H1 (cell line): ENCODE measurements at regions not wholly inside any gene's neighbourhood (a gene's known extent, or its start where the extent isn't known, plus 50 kb on each side); places are given as distances from the start of the nearest gene placed in this dataset.
"Not testable (repeated sequence)": the region's sequence is repeated elsewhere in the genome, so short reads cannot be mapped to it uniquely, and the experiment has no call there.

Experiments used
- CTCF ChIA-PET: fragments of 300-600 bp; sonication (Branson Sonifier 250); formaldehyde crosslinking; loops from one replicate; lab custom pipeline; 2021; ENCODE audit not compliant: partially characterized antibody; lab: Charles Lee
- POLR2A ChIA-PET: fragments of 300-600 bp; sonication (Branson Sonifier 250); formaldehyde crosslinking; loops from one replicate; lab custom pipeline; 2021; ENCODE audit warnings: inconsistent platforms; ENCODE audit not compliant: partially characterized antibody; lab: Charles Lee
- DNase-seq, 2 experiments: peaks; one replicate each; pipeline versions ENCODE4 v3.0.0 to v3.0.0-alpha.2; 2010 to 2022; ENCODE audit warnings: low spot score in 2 of 2, low read depth in 1 of 2, mixed read lengths in 1 of 2
- FAIRE-seq: peaks from 2 replicates; lab custom pipeline; 2011; peaks lifted over from hg19 to GRCh38; lab: Jason Lieb, UNC
- H2AFZ ChIP-seq: 2 replicates; pipeline ENCODE4 v1.8.1; 2012; ENCODE audit warnings: low read length, inconsistent platforms
- H2AK5ac ChIP-seq: 2 replicates; pipeline ENCODE4 v1.6.1; 2013; ENCODE audit warnings: low read depth, low read length
- H2BK120ac ChIP-seq: replicated peaks from 2 replicates; pipeline ENCODE3; 2013; ENCODE audit warnings: low read depth, low read length, inconsistent platforms
- H2BK12ac ChIP-seq: 2 replicates; pipeline ENCODE4 v1.6.1; 2013; ENCODE audit warnings: low read depth, low read length
- H2BK15ac ChIP-seq: 2 replicates; pipeline ENCODE4 v1.6.1; 2013; ENCODE audit warnings: low read length
- H2BK20ac ChIP-seq: 2 replicates; pipeline ENCODE4 v1.6.1; 2013; ENCODE audit warnings: low read length
- H2BK5ac ChIP-seq: 2 replicates; pipeline ENCODE4 v1.6.1; 2013; ENCODE audit warnings: low read depth, low read length
- H3K14ac ChIP-seq: 2 replicates; pipeline ENCODE4 v1.6.1; 2013; ENCODE audit warnings: inconsistent platforms; ENCODE audit not compliant: insufficient read length
- H3K18ac ChIP-seq: 2 replicates; pipeline ENCODE4 v1.6.1; 2013; ENCODE audit warnings: low read length; ENCODE audit errors: extremely low read depth
- H3K23ac ChIP-seq: 2 replicates; pipeline ENCODE4 v1.6.1; 2013; ENCODE audit warnings: inconsistent platforms; ENCODE audit not compliant: insufficient read length
- H3K23me2 ChIP-seq: 2 replicates; pipeline ENCODE4 v1.6.1; 2013; ENCODE audit warnings: low read depth, low read length
- H3K27ac ChIP-seq: 2 replicates; pipeline ENCODE4 v1.6.1; 2011; ENCODE audit warnings: low read depth, low read length, inconsistent platforms
- H3K27me3 ChIP-seq, 4 experiments: replicated peaks in 1 of 4; 1 replicate in 1 of 4; 2 replicates in 3 of 4; pipeline versions ENCODE4 v1.6.1 to v1.8.1; 2011 to 2013; ENCODE audit warnings: low read length in 3 of 4, mild to moderate bottlenecking in 3 of 4, inconsistent platforms in 2 of 4, mixed read lengths in 2 of 4, moderate library complexity in 1 of 4; ENCODE audit not compliant: control insufficient read depth in 3 of 4, insufficient read depth in 3 of 4; ENCODE audit errors: extremely low read depth in 1 of 4
- H3K36me3 ChIP-seq, 4 experiments: 2 replicates each; pipeline versions ENCODE4 v1.6.1 to v1.8.1; 2011 to 2013; ENCODE audit warnings: mild to moderate bottlenecking in 4 of 4, low read length in 3 of 4, moderate library complexity in 2 of 4, control low read depth in 1 of 4, inconsistent platforms in 1 of 4; ENCODE audit not compliant: insufficient read depth in 4 of 4, control insufficient read depth in 2 of 4
- H3K4ac ChIP-seq: replicated peaks from 2 replicates; pipeline ENCODE3; 2013; ENCODE audit warnings: low read length, low read depth, mixed read lengths, inconsistent platforms; ENCODE audit not compliant: insufficient read length
- H3K4me1 ChIP-seq, 4 experiments: replicated peaks in 1 of 4; 1 replicate in 1 of 4; 2 replicates in 3 of 4; pipeline versions ENCODE4 v1.6.1 to v1.8.1; 2011 to 2013; ENCODE audit warnings: low read length in 3 of 4, inconsistent platforms in 2 of 4, mixed read lengths in 1 of 4; ENCODE audit not compliant: insufficient read depth in 4 of 4, control insufficient read depth in 3 of 4
- H3K4me2 ChIP-seq, 2 experiments: 2 replicates each; pipeline versions ENCODE4 v1.6.1 to v1.8.1; 2011 to 2013; ENCODE audit warnings: low read depth in 2 of 2, low read length in 2 of 2, control low read depth in 1 of 2, inconsistent platforms in 1 of 2, mild to moderate bottlenecking in 1 of 2; ENCODE audit not compliant: insufficient read depth in 1 of 2
- H3K4me3 ChIP-seq, 4 experiments: fragments of 200-600, 300-600 bp in 1 of 4; sonication (generic), shearing (Covaris generic), sonication (Bioruptor Twin) in 1 of 4; 2 replicates each; pipeline versions ENCODE4 v1.5.1 to v1.8.1; 2011 to 2016; ENCODE audit warnings: low read length in 4 of 4, low read depth in 3 of 4, control low read depth in 2 of 4, inconsistent platforms in 2 of 4, mild to moderate bottlenecking in 2 of 4, mixed read lengths in 1 of 4, moderate library complexity in 1 of 4; ENCODE audit not compliant: insufficient read depth in 2 of 4; ENCODE audit errors: extremely low read depth in 1 of 4
- H3K56ac ChIP-seq: replicated peaks from 2 replicates; pipeline ENCODE3; 2013; ENCODE audit warnings: low read depth, mild to moderate bottlenecking, mixed read lengths, low read length, inconsistent platforms; ENCODE audit not compliant: insufficient read length
- H3K79me1 ChIP-seq: 2 replicates; pipeline ENCODE4 v1.6.1; 2013; ENCODE audit warnings: low read depth, low read length, control low read depth
- H3K79me2 ChIP-seq, 2 experiments: 2 replicates each; pipeline versions ENCODE4 v1.6.1 to v1.8.1; 2012 to 2013; ENCODE audit warnings: low read length in 2 of 2, mild to moderate bottlenecking in 2 of 2, inconsistent platforms in 1 of 2; ENCODE audit not compliant: insufficient read depth in 2 of 2, control insufficient read depth in 1 of 2
- H3K9ac ChIP-seq, 4 experiments: replicated peaks in 1 of 4; 1 replicate in 1 of 4; 2 replicates in 3 of 4; pipeline versions ENCODE4 v1.6.1 to v1.8.1; 2011 to 2013; ENCODE audit warnings: low read depth in 3 of 4, low read length in 3 of 4, control low read depth in 2 of 4, mild to moderate bottlenecking in 2 of 4, moderate library complexity in 2 of 4, inconsistent platforms in 1 of 4; ENCODE audit errors: extremely low read depth in 1 of 4
- H3K9me3 ChIP-seq, 2 experiments: 2 replicates each; pipeline versions ENCODE4 v1.6.1 to v1.8.1; 2012 to 2013; ENCODE audit warnings: mild to moderate bottlenecking in 2 of 2, moderate library complexity in 2 of 2, control low read depth in 1 of 2, inconsistent platforms in 1 of 2, low read depth in 1 of 2, low read length in 1 of 2, mixed read lengths in 1 of 2; ENCODE audit not compliant: insufficient read depth in 2 of 2
- H4K20me1 ChIP-seq, 2 experiments: replicated peaks in 1 of 2; 2 replicates each; pipeline versions ENCODE3 to v1.8.1; 2011 to 2013; ENCODE audit warnings: inconsistent platforms in 2 of 2, low read length in 2 of 2, mild to moderate bottlenecking in 1 of 2; ENCODE audit not compliant: insufficient read depth in 2 of 2, control insufficient read depth in 1 of 2
- H4K5ac ChIP-seq: 2 replicates; pipeline ENCODE4 v1.6.1; 2013; ENCODE audit warnings: low read length, low read depth, mixed read lengths, inconsistent platforms; ENCODE audit not compliant: insufficient read length
- H4K8ac ChIP-seq: 2 replicates; pipeline ENCODE4 v1.8.0; 2013; ENCODE audit warnings: mild to moderate bottlenecking, moderate library complexity, low read length, inconsistent platforms; ENCODE audit not compliant: insufficient read depth; ENCODE audit errors: extremely low read depth
- H4K91ac ChIP-seq: replicated peaks from 2 replicates; pipeline ENCODE3; 2013; ENCODE audit warnings: low read length, mixed read lengths, inconsistent platforms; ENCODE audit not compliant: insufficient read length
- ASH2L ChIP-seq: fragments of 200-600, 300-600 bp; sonication (generic); IDR thresholded peaks from one replicate; pipeline ENCODE4 v1.7.1; 2017; ENCODE audit warnings: low read length
- GABPA ChIP-seq: IDR thresholded peaks from 2 replicates; pipeline ENCODE4 v1.6.1; 2011; ENCODE audit warnings: mild to moderate bottlenecking, low read length, moderate library complexity, borderline replicate concordance; ENCODE audit not compliant: insufficient read depth
- SIX5 ChIP-seq: IDR thresholded peaks from 2 replicates; pipeline ENCODE4 v1.6.1; 2011; ENCODE audit warnings: mild to moderate bottlenecking, low read depth, low read length
- WGBS, 2 experiments: shearing (Covaris generic) in 1 of 2; methylation state at CpG; one replicate each; pipeline versions ENCODE4 v1.1.6 to v1.1.7; 2013 to 2015; ENCODE audit warnings: low lambda C conversion rate in 2 of 2, mixed read lengths in 2 of 2, inconsistent platforms in 1 of 2, low coverage in 1 of 2, missing lambda C conversion rate in 1 of 2; ENCODE audit not compliant: insufficient replicate concordance in 2 of 2, insufficient coverage in 1 of 2, insufficient read length in 1 of 2; ENCODE audit errors: extremely low coverage in 1 of 2, missing lambda C conversion rate in 1 of 2; 5-methylcytosine and 5-hydroxymethylcytosine counted together

GRCh38 chr6:74889635-74890034 is 316.2 kb downstream of the COL12A1 start (continued):
- TF ChIP-seq ASH2L (no peak), GABPA (no peak), SIX5 (no peak)
- TF ChIP-seq, all 59 proteins: peak for 0

- H2BK120ac ChIP-seq, H3K27me3 ChIP-seq, H3K9ac ChIP-seq, H4K91ac ChIP-seq, H2BK20ac ChIP-seq, H2AK5ac ChIP-seq, H4K5ac ChIP-seq, H2BK15ac ChIP-seq, H3K14ac ChIP-seq, H2BK5ac ChIP-seq, H3K23ac ChIP-seq, H3K79me1 ChIP-seq, H3K4ac ChIP-seq, H4K20me1 ChIP-seq, H3K56ac ChIP-seq, H3K4me2 ChIP-seq, H2BK12ac ChIP-seq, H3K23me2 ChIP-seq, H3K36me3 ChIP-seq, H3K18ac ChIP-seq, POLR2A ChIA-PET, H2AFZ ChIP-seq, H3K4me1 ChIP-seq, FAIRE-seq, H3K4me3 ChIP-seq, H3K79me2 ChIP-seq, H4K8ac ChIP-seq, H3K27ac ChIP-seq, DNase-seq, H3K9me3 ChIP-seq: not testable (repeated sequence)
- 92% methylated on average over 6 of the region's 6 CpGs; no CpG with 5 or more reads in 1 of the 2 experiments for WGBS, 2 experiments
- CTCF ChIA-PET: interaction anchor here (1.0 to 3.2 kb wide), 3 partner anchors 13 to 315 kb away, joined by 3 to 10 read pairs (median 3); no protein-coding TSS in a partner anchor
Observed at GRCh38 chr6:74888741-74889140, 317.1 kb downstream of the COL12A1 start.
